IMR-90 (cell line): ENCODE measurements at regions not wholly inside any gene's neighbourhood (a gene's known extent, or its start where the extent isn't known, plus 50 kb on each side); places are given as distances from the start of the nearest gene placed in this dataset.

ENCODE experiments used
- ATAC-seq: fragments of 200-7000 bp; cut with Tn5 transposase; 2 replicates; pipeline ENCODE4 v1.9.1; 2020; ENCODE audit warnings: low read depth, mild to moderate bottlenecking, moderate library complexity
- BruUV-seq: library from RNA; stranded (reverse); fragments of 400-500 nt; replicated peaks from 2 replicates; lab custom pipeline; 2021; lab: Mats Ljungman, UMichigan
- CTCF ChIA-PET: fragments of 300-600 bp; formaldehyde crosslinking; extraction: SDS; loops from one replicate; lab custom pipeline; 2021; ENCODE audit warnings: antibody characterized with exemption; lab: Yijun Ruan, JAX
- POLR2A ChIA-PET: fragments of 300-600 bp; sonication (Branson Sonifier 250); formaldehyde crosslinking; loops from one replicate; lab custom pipeline; 2022; ENCODE audit warnings: antibody characterized with exemption; ENCODE audit not compliant: unreplicated experiment; lab: Charles Lee
- DNase-seq: peaks from one replicate; pipeline ENCODE4 v3.0.0; 2013
- H2AFZ ChIP-seq: replicated peaks from 2 replicates; pipeline ENCODE3; 2013; ENCODE audit warnings: low read length, mild to moderate bottlenecking; ENCODE audit not compliant: poor library complexity
- H2AK5ac ChIP-seq: 2 replicates; pipeline ENCODE4 v1.6.1; 2013; ENCODE audit warnings: low read depth, low read length, inconsistent platforms
- H2AK9ac ChIP-seq: replicated peaks from 2 replicates; pipeline ENCODE3; 2013; ENCODE audit warnings: mild to moderate bottlenecking, low read depth, low read length, moderate library complexity; ENCODE audit not compliant: poor library complexity
- H2BK120ac ChIP-seq: 2 replicates; pipeline ENCODE4 v1.6.1; 2013; ENCODE audit warnings: low read depth, low read length, inconsistent platforms
- H2BK15ac ChIP-seq: 3 replicates; pipeline ENCODE4 v1.6.1; 2013; ENCODE audit warnings: low read depth, low read length, inconsistent platforms
- H2BK20ac ChIP-seq: 2 replicates; pipeline ENCODE4 v1.6.1; 2013; ENCODE audit warnings: low read depth, mild to moderate bottlenecking, inconsistent platforms, low read length, moderate library complexity
- H2BK5ac ChIP-seq: 2 replicates; pipeline ENCODE4 v1.6.1; 2013; ENCODE audit warnings: mild to moderate bottlenecking, low read depth, low read length, inconsistent platforms; ENCODE audit not compliant: poor library complexity, severe bottlenecking
- H3K14ac ChIP-seq: replicated peaks from 2 replicates; pipeline ENCODE4 v1.6.1; 2013; ENCODE audit warnings: low read depth, low read length, inconsistent platforms
- H3K18ac ChIP-seq: 2 replicates; pipeline ENCODE4 v1.6.1; 2013; ENCODE audit warnings: low read depth, low read length, control low read depth
- H3K23ac ChIP-seq: 2 replicates; pipeline ENCODE4 v1.6.1; 2013; ENCODE audit warnings: low read depth, low read length, inconsistent platforms
- H3K27ac ChIP-seq: 2 replicates; pipeline ENCODE4 v1.5.1; 2013; ENCODE audit warnings: mild to moderate bottlenecking, control low read depth, low read length; ENCODE audit not compliant: insufficient read depth
- H3K27me3 ChIP-seq: 2 replicates; pipeline ENCODE4 v1.6.1; 2013; ENCODE audit warnings: low read length; ENCODE audit not compliant: control insufficient read depth, insufficient read depth
- H3K36me3 ChIP-seq: 2 replicates; pipeline ENCODE4 v1.6.1; 2013; ENCODE audit warnings: low read length, mixed read lengths; ENCODE audit not compliant: control insufficient read depth, insufficient read depth
- H3K4ac ChIP-seq: 2 replicates; pipeline ENCODE4 v1.6.1; 2013; ENCODE audit warnings: low read depth, low read length, inconsistent platforms
- H3K4me1 ChIP-seq: 2 replicates; pipeline ENCODE4 v1.6.1; 2013; ENCODE audit warnings: low read length, mixed read lengths; ENCODE audit not compliant: control insufficient read depth, insufficient read depth
- H3K4me2 ChIP-seq: 2 replicates; pipeline ENCODE4 v1.6.1; 2013; ENCODE audit warnings: low read depth, mild to moderate bottlenecking, control low read depth, low read length, moderate library complexity
- H3K4me3 ChIP-seq: 2 replicates; pipeline ENCODE4 v1.5.1; 2013; ENCODE audit warnings: low read depth, mild to moderate bottlenecking, control low read depth, low read length, moderate library complexity; ENCODE audit not compliant: insufficient read depth
- H3K56ac ChIP-seq: 2 replicates; pipeline ENCODE4 v1.6.1; 2013; ENCODE audit warnings: low read length, inconsistent platforms; ENCODE audit not compliant: insufficient read depth; ENCODE audit errors: extremely low read depth
- H3K79me1 ChIP-seq, 2 experiments: 2 replicates each; pipeline ENCODE4 v1.6.1; 2013; ENCODE audit warnings: low read length in 2 of 2, inconsistent platforms in 1 of 2, low read depth in 1 of 2
- H3K9ac ChIP-seq: 2 replicates; pipeline ENCODE4 v1.6.1; 2013; ENCODE audit warnings: low read depth, low read length, control low read depth
- H3K9me1 ChIP-seq: 2 replicates; pipeline ENCODE4 v1.6.1; 2013; ENCODE audit warnings: low read length, inconsistent platforms; ENCODE audit not compliant: insufficient read depth
- H3K9me3 ChIP-seq: 2 replicates; pipeline ENCODE4 v1.6.1; 2013; ENCODE audit warnings: low read length; ENCODE audit not compliant: control insufficient read depth, insufficient read depth
- H4K20me1 ChIP-seq: 2 replicates; pipeline ENCODE4 v1.6.1; 2013; ENCODE audit warnings: low read length, inconsistent platforms; ENCODE audit not compliant: insufficient read depth
- H4K5ac ChIP-seq: 2 replicates; pipeline ENCODE4 v1.6.1; 2013; ENCODE audit warnings: mild to moderate bottlenecking, low read depth, low read length, control low read depth
- H4K8ac ChIP-seq, 2 experiments: 2 replicates each; pipeline ENCODE4 v1.6.1; 2013; ENCODE audit warnings: low read depth in 2 of 2, low read length in 2 of 2, control low read depth in 1 of 2, inconsistent platforms in 1 of 2
- H4K91ac ChIP-seq: 2 replicates; pipeline ENCODE4 v1.6.1; 2013; ENCODE audit warnings: low read depth, low read length, inconsistent platforms; ENCODE audit not compliant: insufficient read depth
- FOS ChIP-seq: fragments of 150-350 bp; IDR thresholded peaks from 2 replicates; pipeline ENCODE4 v1.6.1; 2016; ENCODE audit warnings: low read depth, low read length
- WGBS, 2 experiments: methylation state at CpG; one replicate each; pipeline versions ENCODE4 v1.1.5 to v1.1.7; 2013; ENCODE audit warnings: missing lambda C conversion rate in 2 of 2; ENCODE audit not compliant: insufficient read length in 1 of 2; ENCODE audit errors: extremely low coverage in 2 of 2; 5-methylcytosine and 5-hydroxymethylcytosine counted together
- dilution Hi-C: fragments of 300-500 bp; cut with HindIII; formaldehyde crosslinking; loops from one replicate; pipeline ENCODE4 v1.14.3; 2018; ENCODE audit warnings: low sequenced_read_pairs; ENCODE audit not compliant: unreplicated experiment
- in situ Hi-C: fragments of 300-500 bp; cut with MboI; formaldehyde crosslinking; loops from 3 replicates; pipeline ENCODE4 v1.14.3; 2019; ENCODE audit warnings: low sequenced_read_pairs, inconsistent platforms, mixed read lengths
- intact Hi-C: fragments of 100-400 bp; cut with micrococcal nuclease; formaldehyde crosslinking; loops from 2 replicates; pipeline ENCODE4 v1.10.0; 2022

DNA sequence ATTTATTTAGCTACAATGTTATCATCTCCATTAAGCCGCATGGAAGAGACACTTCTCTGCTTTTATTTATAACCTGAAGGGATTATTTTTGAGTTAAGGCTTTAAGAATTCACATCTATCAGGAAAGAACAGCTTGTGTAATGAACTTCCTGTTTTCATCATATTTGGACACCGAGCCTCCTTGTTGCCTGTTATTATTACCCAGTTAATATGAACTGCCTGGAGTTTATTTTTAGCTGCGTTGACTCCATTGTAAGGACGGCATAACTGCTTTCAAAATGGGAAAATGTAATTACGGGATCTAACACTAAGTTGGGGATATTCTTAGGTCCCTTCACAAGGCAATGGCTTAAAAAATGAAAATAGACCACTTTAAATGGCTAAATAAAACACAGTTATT, 89.0 kb upstream of the NR4A3 start:
- intact Hi-C loops (no loop called here), dilution Hi-C loops (no loop called here), in situ Hi-C loops (no loop called here)
- BruUV-seq, result no TSS peak
- H3K4me3 ChIP-seq, result no peak overlapping the region
- H3K4ac ChIP-seq, result no peak overlapping the region
- H2AFZ ChIP-seq, result no peak overlapping the region
- no peak overlapping the region for H3K9ac ChIP-seq
- H3K27ac ChIP-seq, result no peak overlapping the region
- no peaks in the 10 kb centered on the region for H3K79me1 ChIP-seq
- H3K9me3 ChIP-seq, result no peaks in the 10 kb centered on the region
- no peak overlapping the region for H2AK9ac ChIP-seq
- no peak overlapping the region for H2BK120ac ChIP-seq
- H3K27me3 ChIP-seq, result no peaks in the 10 kb centered on the region
- no peak overlapping the region for H2BK15ac ChIP-seq
- H3K56ac ChIP-seq, result no peak overlapping the region
- H3K14ac ChIP-seq, result no peak overlapping the region
- no CpG with 5 or more reads among the region's 5 CpGs for WGBS, 2 experiments
- no peak overlapping the region for H2BK20ac ChIP-seq
- ATAC-seq, result no peak
- H3K36me3 ChIP-seq, result no peaks in the 10 kb centered on the region
- no peak overlapping the region for H4K8ac ChIP-seq
- H2AK5ac ChIP-seq, result no peak overlapping the region
- no peak overlapping the region for H3K18ac ChIP-seq
- ChIA-PET POLR2A (no interaction called here), CTCF (no interaction called here)
- no peak overlapping the region for H4K91ac ChIP-seq
- H4K5ac ChIP-seq, result no peak overlapping the region
- H3K23ac ChIP-seq, result no peak overlapping the region
- H2BK5ac ChIP-seq, result no peak overlapping the region
- H4K20me1 ChIP-seq, result no peaks in the 10 kb centered on the region
- DNase-seq, result no peak
- TF ChIP-seq FOS, result no peak
- H3K4me2 ChIP-seq, result no peak overlapping the region
- no peaks in the 10 kb centered on the region for H3K9me1 ChIP-seq
- H3K4me1 ChIP-seq, result no peaks in the 10 kb centered on the region
